ENCODE measurements at regions not wholly inside any gene's neighbourhood (a gene's known extent, or its start where the extent isn't known, plus 50 kb on each side); places are given as distances from the start of the nearest gene placed in this dataset.
"Not testable (repeated sequence)": the region's sequence is repeated elsewhere in the genome, so short reads cannot be mapped to it uniquely, and the experiment has no call there.

GRCh38 chr11:80943226-80943625 is 1502.4 kb upstream of the TENM4 start:
- no peak for DNase-seq (ENCODE audit: low spot score)

- DNase-seq (ENCODE audit: low spot score), result peak; percentile 9
Observed at GRCh38 chr11:80937842-80938241, 1497.0 kb upstream of the TENM4 start.

GRCh38 chr11:80930038-80930437 is 1489.2 kb upstream of the TENM4 start:
- no peak for DNase-seq (ENCODE audit: low spot score)

- no peak for DNase-seq (ENCODE audit: low spot score)
Observed at GRCh38 chr11:80929031-80929805, 1488.4 kb upstream of the TENM4 start.

GRCh38 chr11:80925321-80925720 is 1484.5 kb upstream of the TENM4 start:
- no peak for DNase-seq (ENCODE audit: low spot score)

GRCh38 chr11:80921310-80921709 is 1480.5 kb upstream of the TENM4 start:
- not testable (repeated sequence) for DNase-seq (ENCODE audit: low spot score)

- no peak for DNase-seq (ENCODE audit: low spot score)
Observed at GRCh38 chr11:80916173-80916798, 1475.5 kb upstream of the TENM4 start.

GRCh38 chr11:80914311-80914710 is 1473.5 kb upstream of the TENM4 start:
- no peak for DNase-seq (ENCODE audit: low spot score)

- no peak for DNase-seq (ENCODE audit: low spot score)
Observed at GRCh38 chr11:80911666-80912065, 1470.8 kb upstream of the TENM4 start.

- DNase-seq (ENCODE audit: low spot score), result no peak
Observed at GRCh38 chr11:80900265-80900664, 1459.4 kb upstream of the TENM4 start.

GRCh38 chr11:80899381-80899780 is 1458.6 kb upstream of the TENM4 start:
- no peak for DNase-seq (ENCODE audit: low spot score)

GRCh38 chr11:80898910-80899309 is 1458.1 kb upstream of the TENM4 start:
- no peak for DNase-seq (ENCODE audit: low spot score)

- no peak for DNase-seq (ENCODE audit: low spot score)
Observed at GRCh38 chr11:80886684-80887083, 1445.9 kb upstream of the TENM4 start.

- DNase-seq (ENCODE audit: low spot score), result no peak
Observed at GRCh38 chr11:80873310-80873999, 1432.6 kb upstream of the TENM4 start.

- DNase-seq (ENCODE audit: low spot score), result no peak
Observed at GRCh38 chr11:80872116-80872728, 1431.4 kb upstream of the TENM4 start.

GRCh38 chr11:80868831-80869230 is 1428.0 kb upstream of the TENM4 start:
- DNase-seq (ENCODE audit: low spot score), result no peak

GRCh38 chr11:80862011-80862410 is 1421.2 kb upstream of the TENM4 start:
- no peak for DNase-seq (ENCODE audit: low spot score)

GRCh38 chr11:80861193-80861592 is 1420.4 kb upstream of the TENM4 start:
- DNase-seq (ENCODE audit: low spot score), result no peak

GRCh38 chr11:80860632-80861031 is 1419.8 kb upstream of the TENM4 start:
- DNase-seq (ENCODE audit: low spot score), result no peak

GRCh38 chr11:80856066-80856465 is 1415.2 kb upstream of the TENM4 start:
- DNase-seq (ENCODE audit: low spot score), result no peak

- no peak for DNase-seq (ENCODE audit: low spot score)
Observed at GRCh38 chr11:80855426-80855825, 1414.6 kb upstream of the TENM4 start.

- DNase-seq (ENCODE audit: low spot score), result no peak
Observed at GRCh38 chr11:80849253-80849652, 1408.4 kb upstream of the TENM4 start.

GRCh38 chr11:80846979-80847378 is 1406.1 kb upstream of the TENM4 start:
- no peak for DNase-seq (ENCODE audit: low spot score)

Measured in putamen (tissue), 1 donor.